A549 (cell line): ENCODE measurements at regions not wholly inside any gene's neighbourhood (a gene's known extent, or its start where the extent isn't known, plus 50 kb on each side); places are given as distances from the start of the nearest gene placed in this dataset.
"Not testable (repeated sequence)": the region's sequence is repeated elsewhere in the genome, so short reads cannot be mapped to it uniquely, and the experiment has no call there.

ENCODE experiments used
- ATAC-seq, 2 experiments: fragments of 200-7000 bp in 1 of 2; fragments of >200 bp in 1 of 2; cut with Nextera tagmentation in 1 of 2; cut with Tn5 transposase in 1 of 2; 3 replicates each; pipeline versions ENCODE4 v1.8.0 to v1.9.1; 2018 to 2020; ENCODE audit warnings: mild to moderate bottlenecking in 1 of 2, moderate library complexity in 1 of 2
- CTCF ChIA-PET: fragments of 300-600 bp; sonication (Branson Sonifier 250); formaldehyde crosslinking; extraction: SDS; loops from one replicate; lab custom pipeline; 2021; ENCODE audit warnings: antibody characterized with exemption, inconsistent platforms; lab: Yijun Ruan, JAX
- POLR2A ChIA-PET: fragments of 350-600 bp; formaldehyde crosslinking; extraction: SDS; loops from one replicate; lab custom pipeline; 2021; ENCODE audit warnings: antibody characterized with exemption, inconsistent platforms; lab: Yijun Ruan, JAX
- DNase-seq, 2 experiments: peaks; one replicate each; pipeline versions ENCODE4 v3.0.0 to v3.0.0-alpha.2; 2011 to 2016; ENCODE audit warnings: low read depth in 1 of 2, low spot score in 1 of 2
- FAIRE-seq: peaks from 2 replicates; lab custom pipeline; 2011; peaks lifted over from hg19 to GRCh38; lab: Jason Lieb, UNC
- H3K27ac ChIP-seq, 2 experiments: fragments of >200 bp; sonication (Bioruptor Twin); formaldehyde crosslinking; 3 replicates each; pipeline ENCODE4 v1.5.1; 2016 to 2017
- H3K4me1 ChIP-seq: fragments of >200 bp; sonication (Bioruptor Twin); formaldehyde crosslinking; 3 replicates; pipeline ENCODE4 v1.6.1; 2016
- H3K4me2 ChIP-seq: fragments of >200 bp; sonication (Bioruptor Twin); formaldehyde crosslinking; 3 replicates; pipeline ENCODE4 v1.6.1; 2016
- H3K4me3 ChIP-seq: fragments of >200 bp; sonication (Bioruptor Twin); formaldehyde crosslinking; 3 replicates; pipeline ENCODE4 v1.5.1; 2016
- H3K9me3 ChIP-seq: fragments of >200 bp; sonication (Bioruptor Twin); formaldehyde crosslinking; 3 replicates; pipeline ENCODE4 v1.6.1; 2016
- CBX2 ChIP-seq: fragments of 200-600 bp; sonication (generic); IDR thresholded peaks from 2 replicates; pipeline ENCODE4 v1.6.1; 2016; ENCODE audit warnings: low read depth, mild to moderate bottlenecking, borderline replicate concordance
- CBX8 ChIP-seq: fragments of 200-600 bp; sonication (generic); IDR thresholded peaks from 2 replicates; pipeline ENCODE4 v1.6.1; 2016
- CEBPB ChIP-seq, 2 experiments: fragments of >200 bp in 1 of 2; sonication (Bioruptor Twin) in 1 of 2; formaldehyde crosslinking in 1 of 2; IDR thresholded peaks; 2 replicates each; pipeline ENCODE4 v1.6.1; 2012 to 2016
- CHD2 ChIP-seq: fragments of 150-350 bp; IDR thresholded peaks from 2 replicates; pipeline ENCODE4 v1.6.1; 2014; ENCODE audit warnings: low read length; ENCODE audit not compliant: partially characterized antibody
- E2F6 ChIP-seq: IDR thresholded peaks from 2 replicates; pipeline ENCODE4 v1.6.1; 2012; ENCODE audit warnings: low read depth, borderline replicate concordance
- EHF ChIP-seq: fragments of 250-450 bp; sonication (Bioruptor Pico); IDR thresholded peaks from 2 replicates; pipeline ENCODE4 v1.5.0; 2020; ENCODE audit warnings: mild to moderate bottlenecking
- EP300 ChIP-seq, 2 experiments: fragments of >200 bp; sonication (Bioruptor Twin); formaldehyde crosslinking; IDR thresholded peaks; 2 replicates in 1 of 2; 3 replicates in 1 of 2; pipeline ENCODE4 v1.6.1; 2016 to 2017
- HDAC2 ChIP-seq: fragments of 200-600 bp; sonication (generic); IDR thresholded peaks from 2 replicates; pipeline ENCODE4 v1.6.1; 2016
- HES2 ChIP-seq: fragments of >200 bp; sonication (Bioruptor Twin); formaldehyde crosslinking; IDR thresholded peaks from 2 replicates; pipeline ENCODE4 v1.6.1; 2016
- HEYL ChIP-seq: fragments of 250-450 bp; sonication (Bioruptor Pico); IDR thresholded peaks from 2 replicates; pipeline ENCODE4 v1.8.0; 2021; ENCODE audit warnings: mild to moderate bottlenecking, moderate library complexity
- HOXB5 ChIP-seq: fragments of 250-450 bp; sonication (Bioruptor Pico); IDR thresholded peaks from 2 replicates; pipeline ENCODE4 v1.5.0; 2020; ENCODE audit warnings: mild to moderate bottlenecking, moderate library complexity
- JUNB ChIP-seq: fragments of >200 bp; sonication (Bioruptor Twin); formaldehyde crosslinking; IDR thresholded peaks from 2 replicates; pipeline ENCODE4 v1.6.1; 2016
- MAFK ChIP-seq: fragments of 450-650 bp; IDR thresholded peaks from 2 replicates; pipeline ENCODE4 v1.6.1; 2014; ENCODE audit not compliant: partially characterized antibody
- NPAS2 ChIP-seq: fragments of 250-450 bp; sonication (Bioruptor Pico); IDR thresholded peaks from 2 replicates; pipeline ENCODE4 v1.8.0; 2022; ENCODE audit warnings: mild to moderate bottlenecking, moderate library complexity, borderline replicate concordance
- NR3C1 ChIP-seq: fragments of >200 bp; sonication (Bioruptor Twin); formaldehyde crosslinking; IDR thresholded peaks from 3 replicates; pipeline ENCODE4 v1.6.1; 2017
- PHF8 ChIP-seq: fragments of 200-600 bp; sonication (generic); IDR thresholded peaks from 2 replicates; pipeline ENCODE4 v1.6.1; 2016; ENCODE audit warnings: low read depth, mild to moderate bottlenecking, antibody characterized with exemption, moderate library complexity, borderline replicate concordance
- POLR2A ChIP-seq: IDR thresholded peaks from 2 replicates; pipeline ENCODE4 v1.6.1; 2012; ENCODE audit warnings: mild to moderate bottlenecking, low read length
- POLR2AphosphoS2 ChIP-seq: conservative IDR thresholded peaks from 2 replicates; pipeline ENCODE4 v1.6.1; 2012; ENCODE audit warnings: low read length, improper control_type of control experiment, inconsistent platforms
- REST ChIP-seq: fragments of 200-600 bp; sonication (generic); IDR thresholded peaks from 2 replicates; pipeline ENCODE4 v1.6.1; 2016; ENCODE audit warnings: antibody characterized with exemption, mild to moderate bottlenecking, moderate library complexity
- RFX5 ChIP-seq: fragments of 450-650 bp; IDR thresholded peaks from 2 replicates; pipeline ENCODE4 v1.7.1; 2014; ENCODE audit warnings: antibody characterized with exemption, mild to moderate bottlenecking, moderate library complexity
- RNF2 ChIP-seq: fragments of 200-600 bp; sonication (generic); IDR thresholded peaks from 2 replicates; pipeline ENCODE4 v1.6.1; 2016; ENCODE audit warnings: low read depth, mild to moderate bottlenecking, antibody characterized with exemption, moderate library complexity, borderline replicate concordance
- SREBF2 ChIP-seq: fragments of 450-650 bp; IDR thresholded peaks from 2 replicates; pipeline ENCODE4 v1.6.1; 2014; ENCODE audit warnings: mild to moderate bottlenecking, moderate library complexity
- TP53 ChIP-seq: fragments of 250-450 bp; sonication (Bioruptor Pico); IDR thresholded peaks from 2 replicates; pipeline ENCODE4 v1.5.0; 2021; ENCODE audit warnings: mild to moderate bottlenecking, moderate library complexity
- ZNF302 ChIP-seq: fragments of 250-450 bp; sonication (Bioruptor Pico); IDR thresholded peaks from 2 replicates; pipeline ENCODE4 v1.9.0; 2021; ENCODE audit warnings: inconsistent platforms, mild to moderate bottlenecking, moderate library complexity
- WGBS: methylation state at CpG from one replicate; pipeline ENCODE4 v1.1.6; 2017; ENCODE audit errors: missing lambda C conversion rate; 5-methylcytosine and 5-hydroxymethylcytosine counted together

GRCh38 chr20:48445827-48446226, 382.0 kb downstream of the PREX1 start:
- Histone ChIP-seq H3K27ac (no peak overlapping the region), H3K9me3 (peaks cover 32% of the 10 kb centered on the region), H3K4me1 (no peaks in the 10 kb centered on the region), H3K4me2 (no peak overlapping the region), H3K4me3 (no peak overlapping the region)
- no peak for TF ChIP-seq TP53
- TF ChIP-seq CEBPB (IDR thresholded peaks at IDR 0.05), result peak in 1 of 2 experiments; percentile 19; a peak in 1 of 4 replicates
- POLR2A ChIA-PET, result no interaction called here
- ATAC-seq (no peak), DNase-seq (no peak), FAIRE-seq (no peak)
- WGBS, result 34% methylated on average over 6 of the region's 6 CpGs
- CTCF ChIA-PET, result no interaction called here

GRCh38 chr20:48444249-48444648, 383.6 kb downstream of the PREX1 start:
- Histone ChIP-seq H3K9me3 (peaks cover 39% of the 10 kb centered on the region), H3K4me1 (no peaks in the 10 kb centered on the region), H3K4me2 (no peak overlapping the region), H3K4me3 (no peak overlapping the region), H3K27ac (no peak overlapping the region)
- DNase-seq (no peak), ATAC-seq (no peak), FAIRE-seq (no peak)
- TF ChIP-seq HEYL (CRISPR knock-in tag) (no peak), CBX8 (no peak), HDAC2 (no peak), CHD2 (no peak), SREBF2 (no peak), NR3C1 (no peak)
- CTCF ChIA-PET, result no interaction called here
- POLR2A ChIA-PET, result no interaction called here

- ChIA-PET CTCF (no interaction called here), POLR2A (no interaction called here)
- Histone ChIP-seq H3K4me2 (no peak overlapping the region), H3K4me1 (no peaks in the 10 kb centered on the region), H3K9me3 (peaks cover 43% of the 10 kb centered on the region), H3K27ac (no peak overlapping the region), H3K4me3 (no peak overlapping the region)
- WGBS, result 6% methylated on average over 8 of the region's 8 CpGs
- FAIRE-seq (no peak), ATAC-seq (no peak), DNase-seq (no peak)
- TF ChIP-seq CEBPB (IDR thresholded peaks at IDR 0.05) (peak in 1 of 2 experiments; percentile 45; a peak in 1 of 4 replicates), ZNF302 (no peak)
Measured at GRCh38 chr20:48440916-48441315, 386.9 kb downstream of the PREX1 start.

- H3K27ac ChIP-seq, H3K4me2 ChIP-seq, ATAC-seq, H3K4me1 ChIP-seq, POLR2A ChIA-PET, DNase-seq, H3K4me3 ChIP-seq, CTCF ChIA-PET, FAIRE-seq: not testable (repeated sequence)
- peaks cover 36% of the 10 kb centered on the region for H3K9me3 ChIP-seq
- 2% methylated on average over 3 of the region's 3 CpGs for WGBS
Measured at GRCh38 chr20:48440261-48440660, 387.5 kb downstream of the PREX1 start.

GRCh38 chr20:48437146-48437545, 390.7 kb downstream of the PREX1 start:
- ATAC-seq, result no peak
- no peak for TF ChIP-seq TP53
- TF ChIP-seq NR3C1, result no peak
- no peak for TF ChIP-seq CHD2
- no peak for TF ChIP-seq E2F6
- no peak for TF ChIP-seq HDAC2
- no peak for TF ChIP-seq EP300 (IDR thresholded peaks at IDR 0.05)
- no peak for TF ChIP-seq EHF (CRISPR knock-in tag)
- TF ChIP-seq MAFK, result no peak
- no peak for TF ChIP-seq JUNB
- TF ChIP-seq RNF2, result no peak
- no peak for TF ChIP-seq HES2
- no peak for TF ChIP-seq CBX2
- no peak for TF ChIP-seq POLR2A
- no peak for TF ChIP-seq NPAS2 (CRISPR knock-in tag)
- no peak for TF ChIP-seq RFX5
- no peak for TF ChIP-seq PHF8
- no peak for TF ChIP-seq HOXB5
- TF ChIP-seq POLR2AphosphoS2, result no peak
- no peak for TF ChIP-seq REST
- TF ChIP-seq, all 56 proteins: peak for 0
- Histone ChIP-seq H3K9me3 (peaks cover 15% of the 10 kb centered on the region; the same call in 2 of the 3 replicates), H3K4me3 (no peak overlapping the region), H3K4me2 (no peak overlapping the region), H3K27ac (no peak overlapping the region), H3K4me1 (no peaks in the 10 kb centered on the region)
- FAIRE-seq, result no peak
- ChIA-PET POLR2A (no interaction called here), CTCF (interaction anchor here (1.1 kb wide), 1 partner anchor 542 kb away, joined by 3 read pairs; no protein-coding TSS in a partner anchor)
- DNase-seq, result no peak
- WGBS, result 38% methylated on average over 5 of the region's 5 CpGs
